OCI-M1 (cell line): ENCODE measurements at regions not wholly inside any gene's neighbourhood (a gene's known extent, or its start where the extent isn't known, plus 50 kb on each side); places are given as distances from the start of the nearest gene placed in this dataset.
"Not testable (repeated sequence)": the region's sequence is repeated elsewhere in the genome, so short reads cannot be mapped to it uniquely, and the experiment has no call there.

Source experiments
- DNase-seq: peaks from one replicate; lab custom pipeline; 2025; lab: John Stamatoyannopoulos, UW

- no peak for DNase-seq
Measured at GRCh38 chr13:65597839-65598818, 1632.0 kb downstream of the PCDH9 start.

GRCh38 chr13:65595916-65596315 lies 1634.2 kb downstream of the PCDH9 start:
- peak; percentile 74 for DNase-seq

GRCh38 chr13:65594298-65594781 lies 1635.8 kb downstream of the PCDH9 start:
- DNase-seq: no peak

- no peak for DNase-seq
Measured at GRCh38 chr13:65593298-65593874, 1636.8 kb downstream of the PCDH9 start.

GRCh38 chr13:65592731-65593130 lies 1637.4 kb downstream of the PCDH9 start:
- no peak for DNase-seq

- DNase-seq: no peak
Measured at GRCh38 chr13:65585346-65585745, 1644.8 kb downstream of the PCDH9 start.

GRCh38 chr13:65584126-65584525 lies 1646.0 kb downstream of the PCDH9 start:
- DNase-seq: no peak

GRCh38 chr13:65582160-65582559 lies 1648.0 kb downstream of the PCDH9 start:
- no peak for DNase-seq

- DNase-seq: not testable (repeated sequence)
Measured at GRCh38 chr13:65564561-65564960, 1665.6 kb downstream of the PCDH9 start.

- DNase-seq: no peak
Measured at GRCh38 chr13:65562305-65562704, 1667.8 kb downstream of the PCDH9 start.

GRCh38 chr13:65560936-65561335 lies 1669.2 kb downstream of the PCDH9 start:
- DNase-seq: no peak

- DNase-seq: no peak
Measured at GRCh38 chr13:65555962-65556361, 1674.2 kb downstream of the PCDH9 start.

- DNase-seq: no peak
Measured at GRCh38 chr13:65553096-65553727, 1676.9 kb downstream of the PCDH9 start.

GRCh38 chr13:65551208-65551607 lies 1678.9 kb downstream of the PCDH9 start:
- DNase-seq: no peak

- no peak for DNase-seq
Measured at GRCh38 chr13:65540175-65540574, 1690.0 kb downstream of the PCDH9 start.

GRCh38 chr13:65535370-65535769 lies 1694.8 kb downstream of the PCDH9 start:
- DNase-seq: no peak

GRCh38 chr13:65532231-65532630 lies 1697.9 kb downstream of the PCDH9 start:
- DNase-seq: no peak

- DNase-seq: no peak
Measured at GRCh38 chr13:65530688-65531087, 1699.4 kb downstream of the PCDH9 start.

- no peak for DNase-seq
Measured at GRCh38 chr13:65529541-65529940, 1700.6 kb downstream of the PCDH9 start.

GRCh38 chr13:65508745-65509144 lies 1721.4 kb downstream of the PCDH9 start:
- peak; percentile 78 for DNase-seq

GRCh38 chr13:65508338-65508737 lies 1721.8 kb downstream of the PCDH9 start:
- no peak for DNase-seq

GRCh38 chr13:65505941-65506340 lies 1724.2 kb downstream of the PCDH9 start:
- DNase-seq: no peak

GRCh38 chr13:65504213-65504612 lies 1725.9 kb downstream of the PCDH9 start:
- DNase-seq: peak; percentile 9
